ENCODE measurements at regions not wholly inside any gene's neighbourhood (a gene's known extent, or its start where the extent isn't known, plus 50 kb on each side); places are given as distances from the start of the nearest gene placed in this dataset.

DNA sequence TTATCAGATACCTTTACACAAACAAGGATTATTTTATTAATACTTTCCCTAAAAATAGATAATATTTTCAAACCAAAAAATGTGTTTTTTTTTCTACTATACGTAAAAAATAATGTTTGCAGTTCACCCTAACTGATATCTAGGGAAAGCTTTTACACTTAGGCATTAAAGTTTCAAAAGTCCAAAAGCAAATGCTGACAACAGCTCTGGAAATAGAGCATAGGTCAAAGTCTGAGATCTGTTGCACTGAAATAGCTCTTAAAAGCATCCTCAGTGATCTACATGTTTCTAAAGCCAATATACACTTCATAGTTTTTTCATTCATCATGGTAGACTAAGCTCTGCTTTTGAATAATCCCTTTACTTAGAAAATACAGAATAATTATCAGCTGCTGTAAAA lies 222.8 kb downstream of the TRAM1L1 start:
- no peak for ATAC-seq (ENCODE audit: low read depth)

More for the DNA sequence above, 222.8 kb downstream of the TRAM1L1 start:
- no peak overlapping the region for H2BK120ac ChIP-seq (ENCODE audit: low read depth, low read length)
- H4K91ac ChIP-seq (ENCODE audit: insufficient read depth, low read depth, low read length), result no peak overlapping the region
- no peak overlapping the region for H3K4ac ChIP-seq (ENCODE audit: low read depth, low read length)
- no peak overlapping the region for H2BK5ac ChIP-seq (ENCODE audit: low read depth, low read length, poor library complexity, severe bottlenecking)
- intact Hi-C loops (cut with micrococcal nuclease), result no loop called here
- no peak for DNase-seq
- H3K36me3 ChIP-seq (ENCODE audit: control insufficient read depth, insufficient read depth, low read length), result no peaks in the 10 kb centered on the region
- H2AK9ac ChIP-seq (replicated peaks; ENCODE audit: low read depth, low read length, poor library complexity), result no peak overlapping the region
- H4K5ac ChIP-seq (ENCODE audit: low read depth, low read length), result no peak overlapping the region
- H4K8ac ChIP-seq (ENCODE audit: low read depth in 2 of 2, low read length in 2 of 2), result no peak overlapping the region
- H2BK15ac ChIP-seq (ENCODE audit: low read depth, low read length), result no peak overlapping the region
- POLR2A ChIA-PET (ENCODE audit: unreplicated experiment), result no interaction called here
- H3K9ac ChIP-seq (ENCODE audit: low read depth, low read length), result no peak overlapping the region
- no CpG with 5 or more reads among the region's 1 CpG for WGBS, 2 experiments (ENCODE audit: extremely low coverage in 2 of 2, insufficient read length in 1 of 2)
- no peak overlapping the region for H3K4me2 ChIP-seq (ENCODE audit: low read depth, low read length)
- H2AFZ ChIP-seq (replicated peaks; ENCODE audit: low read length, poor library complexity), result no peak overlapping the region
- H3K56ac ChIP-seq (ENCODE audit: extremely low read depth, insufficient read depth, low read length), result no peak overlapping the region
- dilution Hi-C loops (cut with HindIII; ENCODE audit: low sequenced_read_pairs, unreplicated experiment), result no loop called here
- in situ Hi-C loops (cut with MboI; ENCODE audit: low sequenced_read_pairs), result no loop called here
- H4K20me1 ChIP-seq (ENCODE audit: insufficient read depth, low read length), result no peaks in the 10 kb centered on the region
- H2AK5ac ChIP-seq (ENCODE audit: low read depth, low read length), result no peak overlapping the region
- H3K9me1 ChIP-seq (ENCODE audit: insufficient read depth, low read length), result no peaks in the 10 kb centered on the region
- no peak overlapping the region for H3K4me3 ChIP-seq (ENCODE audit: insufficient read depth, low read depth, low read length)
- CTCF ChIA-PET, result no interaction called here
- no peak overlapping the region for H3K23ac ChIP-seq (ENCODE audit: low read depth, low read length)
- TF ChIP-seq MAZ (IDR thresholded peaks at IDR 0.05; ENCODE audit: borderline replicate concordance, low read depth, low read length) (no peak), RCOR1 (IDR thresholded peaks at IDR 0.05; ENCODE audit: insufficient replicate concordance, low read length) (no peak), CEBPB (IDR thresholded peaks at IDR 0.05; ENCODE audit: low read depth, low read length) (no peak), RAD21 (IDR thresholded peaks at IDR 0.05; ENCODE audit: low read length) (no peak), POLR2A (IDR thresholded peaks at IDR 0.05; ENCODE audit: low read depth, low read length) (no peak), RFX5 (IDR thresholded peaks at IDR 0.05; ENCODE audit: low read depth, low read length) (no peak), CHD1 (IDR thresholded peaks at IDR 0.05; ENCODE audit: low read depth, low read length) (no peak), BHLHE40 (IDR thresholded peaks at IDR 0.05; ENCODE audit: low read depth, low read length) (no peak), SMC3 (IDR thresholded peaks at IDR 0.05; ENCODE audit: low read depth, low read length) (no peak), FOS (IDR thresholded peaks at IDR 0.05; ENCODE audit: low read depth, low read length) (no peak)
- TF ChIP-seq, protein P1, sequence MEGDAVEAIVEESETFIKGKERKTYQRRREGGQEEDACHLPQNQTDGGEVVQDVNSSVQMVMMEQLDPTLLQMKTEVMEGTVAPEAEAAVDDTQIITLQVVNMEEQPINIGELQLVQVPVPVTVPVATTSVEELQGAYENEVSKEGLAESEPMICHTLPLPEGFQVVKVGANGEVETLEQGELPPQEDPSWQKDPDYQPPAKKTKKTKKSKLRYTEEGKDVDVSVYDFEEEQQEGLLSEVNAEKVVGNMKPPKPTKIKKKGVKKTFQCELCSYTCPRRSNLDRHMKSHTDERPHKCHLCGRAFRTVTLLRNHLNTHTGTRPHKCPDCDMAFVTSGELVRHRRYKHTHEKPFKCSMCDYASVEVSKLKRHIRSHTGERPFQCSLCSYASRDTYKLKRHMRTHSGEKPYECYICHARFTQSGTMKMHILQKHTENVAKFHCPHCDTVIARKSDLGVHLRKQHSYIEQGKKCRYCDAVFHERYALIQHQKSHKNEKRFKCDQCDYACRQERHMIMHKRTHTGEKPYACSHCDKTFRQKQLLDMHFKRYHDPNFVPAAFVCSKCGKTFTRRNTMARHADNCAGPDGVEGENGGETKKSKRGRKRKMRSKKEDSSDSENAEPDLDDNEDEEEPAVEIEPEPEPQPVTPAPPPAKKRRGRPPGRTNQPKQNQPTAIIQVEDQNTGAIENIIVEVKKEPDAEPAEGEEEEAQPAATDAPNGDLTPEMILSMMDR (conservative IDR thresholded peaks at IDR 0.05; ENCODE audit: low read depth, low read length), result no peak
- TF ChIP-seq, protein P2, sequence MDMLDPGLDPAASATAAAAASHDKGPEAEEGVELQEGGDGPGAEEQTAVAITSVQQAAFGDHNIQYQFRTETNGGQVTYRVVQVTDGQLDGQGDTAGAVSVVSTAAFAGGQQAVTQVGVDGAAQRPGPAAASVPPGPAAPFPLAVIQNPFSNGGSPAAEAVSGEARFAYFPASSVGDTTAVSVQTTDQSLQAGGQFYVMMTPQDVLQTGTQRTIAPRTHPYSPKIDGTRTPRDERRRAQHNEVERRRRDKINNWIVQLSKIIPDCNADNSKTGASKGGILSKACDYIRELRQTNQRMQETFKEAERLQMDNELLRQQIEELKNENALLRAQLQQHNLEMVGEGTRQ (IDR thresholded peaks at IDR 0.05; ENCODE audit: low read depth, low read length), result no peak
- TF ChIP-seq, protein P3, sequence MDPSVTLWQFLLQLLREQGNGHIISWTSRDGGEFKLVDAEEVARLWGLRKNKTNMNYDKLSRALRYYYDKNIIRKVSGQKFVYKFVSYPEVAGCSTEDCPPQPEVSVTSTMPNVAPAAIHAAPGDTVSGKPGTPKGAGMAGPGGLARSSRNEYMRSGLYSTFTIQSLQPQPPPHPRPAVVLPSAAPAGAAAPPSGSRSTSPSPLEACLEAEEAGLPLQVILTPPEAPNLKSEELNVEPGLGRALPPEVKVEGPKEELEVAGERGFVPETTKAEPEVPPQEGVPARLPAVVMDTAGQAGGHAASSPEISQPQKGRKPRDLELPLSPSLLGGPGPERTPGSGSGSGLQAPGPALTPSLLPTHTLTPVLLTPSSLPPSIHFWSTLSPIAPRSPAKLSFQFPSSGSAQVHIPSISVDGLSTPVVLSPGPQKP (IDR thresholded peaks at IDR 0.05; ENCODE audit: borderline replicate concordance, low read depth, low read length), result no peak
- no peaks in the 10 kb centered on the region for H3K79me1 ChIP-seq (ENCODE audit: low read depth in 1 of 2, low read length in 2 of 2)
- no peak overlapping the region for H3K18ac ChIP-seq (ENCODE audit: low read depth, low read length)
- no TSS peak for BruUV-seq (replicated peaks)
- H3K27ac ChIP-seq (ENCODE audit: insufficient read depth, low read length), result no peak overlapping the region
- H3K27me3 ChIP-seq (ENCODE audit: control insufficient read depth, insufficient read depth, low read length), result no peaks in the 10 kb centered on the region
- H3K9me3 ChIP-seq (ENCODE audit: control insufficient read depth, insufficient read depth, low read length), result 0 out of 2 replicates have a peak, but pooled peaks cover 2% of the 10 kb centered on the region
- H3K14ac ChIP-seq (replicated peaks; ENCODE audit: low read depth, low read length), result no peak overlapping the region
- H3K4me1 ChIP-seq (ENCODE audit: control insufficient read depth, insufficient read depth, low read length), result no peaks in the 10 kb centered on the region
- H2BK20ac ChIP-seq (ENCODE audit: low read depth, low read length), result no peak overlapping the region

All from IMR-90 (cell line).